GM19463 (cell line): ENCODE measurements at regions not wholly inside any gene's neighbourhood (a gene's known extent, or its start where the extent isn't known, plus 50 kb on each side); places are given as distances from the start of the nearest gene placed in this dataset.
"Not testable (repeated sequence)": the region's sequence is repeated elsewhere in the genome, so short reads cannot be mapped to it uniquely, and the experiment has no call there.

Source experiments
- ATAC-seq: cut with Tn5 transposase; IDR thresholded peaks from one replicate; pipeline ENCODE4 v1.9.1; 2021; ENCODE audit warnings: mild to moderate bottlenecking, moderate library complexity; ENCODE audit not compliant: unreplicated experiment

DNA sequence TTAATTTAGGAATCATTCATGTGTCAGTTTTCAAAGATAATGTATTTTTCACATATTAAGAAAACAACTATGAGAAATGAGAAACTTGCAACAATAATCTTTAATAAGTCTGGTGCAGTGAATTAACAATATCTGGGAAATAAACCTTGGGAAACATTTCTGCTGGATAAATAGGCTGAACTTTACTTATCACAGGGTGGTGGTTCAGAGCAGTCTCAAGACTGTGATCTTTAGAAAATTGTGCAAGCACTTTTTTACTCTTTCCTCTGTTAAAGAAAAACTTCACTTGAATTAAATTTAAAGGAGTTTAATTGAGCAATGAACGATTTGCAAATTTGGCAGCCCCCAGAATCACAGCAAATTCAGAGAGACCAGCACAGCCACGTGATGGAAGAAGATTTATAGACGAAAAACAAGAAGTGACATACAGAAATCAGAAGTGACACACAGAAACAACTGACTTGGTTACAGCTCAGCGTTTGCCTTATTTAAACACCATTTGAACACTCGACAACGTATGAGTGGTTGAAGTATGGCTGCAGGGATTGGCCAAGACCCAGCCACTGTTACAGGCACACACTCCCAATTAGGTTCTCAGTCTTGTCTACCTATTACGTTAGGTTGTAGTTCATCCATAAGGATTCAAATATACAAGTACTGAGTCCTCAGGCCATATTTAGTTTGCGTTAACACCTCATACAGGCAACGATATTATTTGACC lies 631.9 kb downstream of the SLCO4C1 start:
- ATAC-seq = no peak

DNA sequence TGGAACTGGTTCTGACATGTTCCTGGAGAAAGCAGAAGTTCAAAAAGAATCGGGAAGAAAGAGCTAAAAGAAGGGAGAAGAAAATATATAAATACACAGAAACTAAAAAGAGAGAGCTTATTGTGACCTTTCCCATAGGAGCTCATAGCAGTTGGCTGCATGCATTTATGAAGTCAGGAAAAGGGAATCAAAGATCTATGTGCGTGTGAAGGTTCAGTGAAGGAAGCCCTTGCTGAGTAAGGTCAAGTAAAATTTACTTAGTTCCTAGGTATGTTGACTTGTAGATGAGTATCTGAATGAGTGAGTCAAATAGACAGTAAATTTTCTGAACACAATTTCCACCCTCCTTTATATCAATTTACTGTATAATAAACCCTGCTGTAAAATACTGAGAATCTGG lies 632.5 kb downstream of the SLCO4C1 start:
- ATAC-seq = no peak

DNA sequence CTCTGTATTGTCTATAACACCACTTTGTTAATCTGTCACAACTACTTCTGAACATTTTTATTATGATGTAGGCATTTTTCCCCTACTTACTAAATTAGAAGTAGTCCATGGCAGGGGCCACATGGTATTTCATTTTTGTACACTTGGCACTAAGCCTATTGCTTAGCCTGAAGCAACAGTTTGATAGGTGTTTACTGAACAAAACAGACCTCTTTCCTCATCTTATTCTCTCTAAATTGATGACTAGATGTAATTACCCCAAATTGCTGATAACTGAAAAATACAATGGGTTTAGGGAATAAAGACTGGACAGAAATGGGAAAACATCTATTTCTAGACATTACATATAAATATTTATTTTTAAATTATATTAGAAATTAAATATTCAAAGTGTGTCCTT lies 633.8 kb downstream of the SLCO4C1 start:
- no peak for ATAC-seq

GRCh38 chr5:101658433-101658832 lies 637.7 kb downstream of the SLCO4C1 start:
- ATAC-seq = no peak

DNA sequence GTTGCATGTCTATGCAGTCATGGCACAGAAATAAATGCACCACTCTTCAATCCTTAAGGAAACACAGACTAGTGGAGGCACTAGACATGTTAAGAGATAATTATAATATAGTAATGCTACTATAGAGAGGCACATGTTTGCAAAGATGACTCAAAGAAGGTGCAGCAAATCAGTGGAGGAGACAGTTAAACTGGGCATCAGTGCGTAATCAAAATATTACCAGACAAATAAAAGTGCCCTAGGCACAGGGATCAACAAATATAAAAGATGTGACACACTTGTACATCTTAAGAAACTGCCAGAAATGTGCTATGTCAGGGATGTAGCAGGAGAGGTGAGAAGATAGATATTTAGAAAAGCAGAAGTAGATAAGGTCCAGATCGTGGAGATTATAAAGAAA lies 642.1 kb downstream of the SLCO4C1 start:
- ATAC-seq = no peak

DNA sequence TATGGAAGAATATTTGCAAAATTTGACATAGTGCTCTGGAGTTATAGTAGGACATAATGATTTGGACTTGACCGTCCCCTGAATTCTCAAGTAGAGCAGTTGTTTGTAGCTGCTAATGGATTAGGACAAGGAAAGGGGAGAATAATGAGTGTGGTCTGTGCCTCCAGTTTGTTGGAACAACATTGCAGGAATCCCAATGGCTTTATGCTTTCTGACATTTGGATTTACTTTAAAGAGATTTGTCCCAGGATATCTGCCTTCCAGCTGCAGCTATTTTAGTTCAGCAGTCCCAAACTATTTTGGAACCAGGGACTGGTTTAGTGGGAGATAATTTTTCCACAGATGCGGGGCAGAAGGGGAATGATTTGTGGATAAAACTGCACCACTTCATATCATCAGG lies 648.2 kb downstream of the SLCO4C1 start:
- ATAC-seq = no peak

GRCh38 chr5:101643794-101644193 lies 652.3 kb downstream of the SLCO4C1 start:
- no peak for ATAC-seq

- no peak for ATAC-seq
These were observed 658.5 kb downstream of the SLCO4C1 start for GRCh38 chr5:101637599-101637998.

DNA sequence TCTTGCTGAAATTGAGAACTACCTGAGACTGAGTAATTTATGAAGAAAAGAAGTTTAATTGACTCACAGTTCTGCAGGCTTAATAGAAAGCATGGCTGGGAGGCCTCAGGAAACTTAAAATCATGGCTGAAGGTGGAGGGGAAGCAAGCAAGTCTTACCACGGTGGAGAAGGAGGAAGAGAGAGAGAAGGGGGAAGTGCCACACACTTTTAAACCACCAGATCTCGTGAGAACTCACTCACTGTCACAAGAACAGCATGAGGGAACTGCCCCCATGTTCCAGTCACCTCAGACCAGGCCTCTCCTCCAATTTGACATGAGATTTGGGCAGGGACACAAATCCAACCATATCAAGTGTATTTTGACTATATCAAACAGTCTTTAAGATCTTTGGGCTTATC lies 668.3 kb downstream of the SLCO4C1 start:
- not testable (repeated sequence) for ATAC-seq

- no peak for ATAC-seq
These were observed 669.5 kb downstream of the SLCO4C1 start for GRCh38 chr5:101626572-101626971.

- ATAC-seq = no peak
These were observed 685.0 kb downstream of the SLCO4C1 start for GRCh38 chr5:101611039-101611438.

GRCh38 chr5:101608322-101608721 lies 687.8 kb downstream of the SLCO4C1 start:
- ATAC-seq = no peak

GRCh38 chr5:101605700-101606099 lies 690.4 kb downstream of the SLCO4C1 start:
- ATAC-seq = peak; percentile 60

- no peak for ATAC-seq
These were observed 695.5 kb downstream of the SLCO4C1 start for GRCh38 chr5:101600614-101601013.

DNA sequence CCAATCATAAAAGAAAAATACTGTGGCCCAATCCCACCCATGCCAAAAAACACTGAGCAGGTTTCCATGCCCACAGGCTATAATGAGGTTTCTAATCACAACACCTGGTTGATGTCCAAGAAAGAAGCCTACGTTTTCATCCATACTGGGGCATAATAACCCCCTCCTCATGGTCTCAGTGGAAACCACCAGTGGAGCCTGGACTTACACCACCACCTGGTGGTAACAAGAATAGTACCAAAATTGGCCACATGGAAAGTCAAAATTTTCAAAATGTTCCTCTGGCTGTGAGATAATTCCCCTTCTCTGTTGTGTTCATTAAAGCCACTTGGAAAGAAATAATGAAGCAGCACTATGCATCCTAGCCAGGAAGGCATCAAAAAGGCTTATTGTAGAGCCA lies 687.3 kb upstream of the ST8SIA4 start:
- no peak for ATAC-seq

DNA sequence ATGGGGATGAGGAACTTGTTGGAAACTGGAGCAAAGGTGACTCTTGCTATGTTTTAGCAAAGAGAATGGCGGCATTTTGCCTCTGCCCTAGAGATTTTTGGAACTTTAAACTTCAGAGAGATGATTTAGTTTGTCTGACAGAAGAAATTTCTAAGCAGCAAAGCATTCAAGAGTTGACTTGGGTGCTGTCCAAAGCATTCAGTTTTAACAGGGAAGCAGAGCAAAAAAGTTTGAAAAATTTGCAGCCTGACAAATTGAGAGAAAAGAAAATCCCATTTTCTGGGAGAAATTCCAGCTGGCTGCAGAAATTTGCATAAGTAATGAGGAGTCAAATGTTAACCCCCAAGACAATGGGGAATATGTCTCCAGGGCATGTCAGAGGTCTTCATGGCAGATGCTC lies 682.3 kb upstream of the ST8SIA4 start:
- no peak for ATAC-seq

GRCh38 chr5:101580591-101580990 lies 677.5 kb upstream of the ST8SIA4 start:
- ATAC-seq = no peak

- no peak for ATAC-seq
These were observed 670.9 kb upstream of the ST8SIA4 start for GRCh38 chr5:101574017-101574416.

GRCh38 chr5:101561018-101561417 lies 657.9 kb upstream of the ST8SIA4 start:
- ATAC-seq = no peak

GRCh38 chr5:101543780-101544179 lies 640.7 kb upstream of the ST8SIA4 start:
- ATAC-seq = no peak

GRCh38 chr5:101539315-101539714 lies 636.2 kb upstream of the ST8SIA4 start:
- no peak for ATAC-seq

GRCh38 chr5:101535626-101536025 lies 632.5 kb upstream of the ST8SIA4 start:
- ATAC-seq = no peak

DNA sequence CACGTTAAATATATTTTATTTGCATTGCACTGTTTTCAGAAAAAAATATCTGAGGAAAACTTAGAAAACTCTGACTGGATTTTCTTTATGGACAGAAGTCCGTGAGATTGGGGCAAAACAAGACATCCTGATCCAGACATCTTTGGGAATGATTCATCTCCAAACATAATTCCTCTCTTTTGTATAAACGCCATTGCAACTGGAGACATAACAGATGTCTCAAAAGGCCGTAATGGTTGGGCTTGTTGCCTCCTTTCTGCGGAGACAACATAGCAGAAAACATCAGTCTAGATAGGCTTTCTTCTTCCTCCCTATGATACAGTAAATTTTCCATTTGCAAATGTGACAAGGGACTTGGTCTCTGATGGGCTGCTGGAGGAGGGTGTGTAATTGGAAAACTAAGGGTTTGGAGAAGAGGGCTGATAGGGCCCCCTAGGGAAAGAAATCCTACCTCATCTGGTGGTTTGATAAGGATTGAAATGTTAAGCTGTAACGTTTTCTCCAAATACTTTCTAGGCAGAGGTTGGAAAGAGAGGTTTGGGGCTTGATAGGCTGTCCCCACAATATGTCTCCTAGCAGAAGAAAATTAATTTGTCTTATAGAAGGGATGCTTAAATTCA lies 631.5 kb upstream of the ST8SIA4 start:
- no peak for ATAC-seq
